ENCODE measurements at regions not wholly inside any gene's neighbourhood (a gene's known extent, or its start where the extent isn't known, plus 50 kb on each side); places are given as distances from the start of the nearest gene placed in this dataset.

GRCh38 chr11:110772863-110773262 is 60.6 kb upstream of the ARHGAP20 start:
- Mint-ChIP-seq H3K27ac (no peak overlapping the region), H3K4me1 (ENCODE audit: low read depth) (peaks cover 6% of the 10 kb centered on the region), H3K9me3 (no peaks in the 10 kb centered on the region), H3K36me3 (ENCODE audit: insufficient read depth in 2 of 2) (no peaks in the 10 kb centered on the region), H3K27me3 (ENCODE audit: low read depth) (no peaks in the 10 kb centered on the region), H3K4me3 (no peak overlapping the region)
- DNase-seq (no peak), ATAC-seq (replicated peaks in 1 of 2) (no peak)

GRCh38 chr11:110766316-110766715 is 54.1 kb upstream of the ARHGAP20 start:
- H3K27me3 Mint-ChIP-seq (ENCODE audit: low read depth) = no peaks in the 10 kb centered on the region
- no peaks in the 10 kb centered on the region for H3K9me3 Mint-ChIP-seq
- DNase-seq (no peak), ATAC-seq (replicated peaks in 1 of 2) (no peak)
- no peaks in the 10 kb centered on the region for H3K36me3 Mint-ChIP-seq (ENCODE audit: insufficient read depth in 2 of 2)
- no peak overlapping the region for H3K4me3 Mint-ChIP-seq
- H3K27ac Mint-ChIP-seq = no peak overlapping the region
- peaks cover 6% of the 10 kb centered on the region for H3K4me1 Mint-ChIP-seq (ENCODE audit: low read depth)

GRCh38 chr11:110764485-110764884 is 52.2 kb upstream of the ARHGAP20 start:
- no peak overlapping the region for H3K27ac Mint-ChIP-seq
- H3K27me3 Mint-ChIP-seq (ENCODE audit: low read depth) = no peaks in the 10 kb centered on the region
- no peaks in the 10 kb centered on the region for H3K9me3 Mint-ChIP-seq
- no peak for DNase-seq
- ATAC-seq (replicated peaks in 1 of 2) = no peak
- no peaks in the 10 kb centered on the region for H3K36me3 Mint-ChIP-seq (ENCODE audit: insufficient read depth in 2 of 2)
- peaks cover 3% of the 10 kb centered on the region for H3K4me1 Mint-ChIP-seq (ENCODE audit: low read depth)
- no peak overlapping the region for H3K4me3 Mint-ChIP-seq

GRCh38 chr11:110763249-110764011 is 51.2 kb upstream of the ARHGAP20 start:
- ATAC-seq (replicated peaks in 1 of 2) = no peak
- no peak overlapping the region for H3K27ac Mint-ChIP-seq
- no peaks in the 10 kb centered on the region for H3K36me3 Mint-ChIP-seq (ENCODE audit: insufficient read depth in 2 of 2)
- H3K4me3 Mint-ChIP-seq = no peak overlapping the region
- no peaks in the 10 kb centered on the region for H3K9me3 Mint-ChIP-seq
- H3K4me1 Mint-ChIP-seq (ENCODE audit: low read depth) = no peaks in the 10 kb centered on the region
- no peaks in the 10 kb centered on the region for H3K27me3 Mint-ChIP-seq (ENCODE audit: low read depth)
- DNase-seq = no peak

- no peaks in the 10 kb centered on the region for H3K4me1 Mint-ChIP-seq (ENCODE audit: low read depth)
These were observed 50.4 kb upstream of the ARHGAP20 start for GRCh38 chr11:110762590-110762989.

More at GRCh38 chr11:110762590-110762989, 50.4 kb upstream of the ARHGAP20 start:
- H3K27ac Mint-ChIP-seq = no peak overlapping the region
- no peaks in the 10 kb centered on the region for H3K9me3 Mint-ChIP-seq
- no peak for DNase-seq
- H3K36me3 Mint-ChIP-seq (ENCODE audit: insufficient read depth in 2 of 2) = no peaks in the 10 kb centered on the region
- no peak for ATAC-seq (replicated peaks in 1 of 2)
- no peak overlapping the region for H3K4me3 Mint-ChIP-seq
- no peaks in the 10 kb centered on the region for H3K27me3 Mint-ChIP-seq (ENCODE audit: low read depth)
